SK-N-MC (cell line): ENCODE measurements at regions not wholly inside any gene's neighbourhood (a gene's known extent, or its start where the extent isn't known, plus 50 kb on each side); places are given as distances from the start of the nearest gene placed in this dataset.

Source experiments
- EZH2 ChIP-seq: fragments of 200-600 bp; sonication (generic); IDR thresholded peaks from one replicate; pipeline ENCODE4 v1.6.1; 2017; ENCODE audit warnings: antibody characterized with exemption
- POLR2AphosphoS5 ChIP-seq: IDR thresholded peaks from 2 replicates; pipeline ENCODE4 v1.6.1; 2012; ENCODE audit warnings: mild to moderate bottlenecking, low read depth, low read length, borderline replicate concordance

- TF ChIP-seq EZH2 (no peak), POLR2AphosphoS5 (no peak)
These were observed 295.1 kb downstream of the FGF9 start for GRCh38 chr13:21966014-21966413.
